ENCODE measurements at regions not wholly inside any gene's neighbourhood (a gene's known extent, or its start where the extent isn't known, plus 50 kb on each side); places are given as distances from the start of the nearest gene placed in this dataset.

DNA sequence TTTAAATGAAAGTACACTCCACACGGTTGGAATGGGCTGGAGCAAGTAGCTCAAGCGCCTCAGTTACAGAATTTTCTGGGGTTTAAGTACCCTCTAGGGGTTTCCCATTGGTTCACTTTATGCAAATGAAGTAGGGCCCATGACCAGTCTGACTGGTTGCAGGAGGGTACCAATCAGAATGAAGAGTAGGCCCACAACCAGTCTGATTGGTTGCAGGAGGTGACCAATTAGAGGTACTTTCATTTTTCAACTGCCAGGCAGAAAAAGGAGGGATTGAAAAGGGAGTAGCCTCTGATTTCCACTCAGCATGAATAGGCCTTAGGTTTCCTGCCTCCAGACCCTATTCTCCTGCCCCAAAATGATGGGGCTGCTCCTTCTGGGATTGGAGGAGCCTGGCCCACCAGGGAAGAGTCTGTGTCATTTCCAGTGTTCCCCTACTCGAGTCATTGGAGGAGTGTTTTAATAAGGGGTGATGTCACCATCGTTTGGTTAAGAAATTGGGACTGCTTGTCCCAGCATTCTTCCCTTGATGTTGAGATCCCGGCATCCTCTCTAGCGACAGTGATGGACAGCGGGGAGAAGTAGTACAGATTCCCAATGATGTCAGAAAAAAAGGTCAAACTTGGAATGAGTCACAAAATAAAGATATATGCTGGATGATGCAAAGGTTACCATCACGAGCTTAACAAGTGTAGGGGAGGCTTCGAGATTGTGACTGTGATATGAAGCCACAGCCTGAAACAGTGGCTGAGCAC lies 210.4 kb downstream of the SH3BP4 start:
- ATAC-seq (no peak), DNase-seq (no peak)
- Mint-ChIP-seq H3K4me1 (peaks cover 0 to 2% (median 0%) of the 10 kb centered on the region in 4 donors), H3K4me3 (no peak overlapping the region), H3K36me3 (peaks cover 0 to 2% (median 0%) of the 10 kb centered on the region in 3 donors), H3K27ac (no peak overlapping the region), H3K27me3 (peaks cover 17 to 38% (median 21%) of the 10 kb centered on the region in 5 donors), H3K9me3 (no peaks in the 10 kb centered on the region)
- POLR2A ChIA-PET: no interaction called here

DNA sequence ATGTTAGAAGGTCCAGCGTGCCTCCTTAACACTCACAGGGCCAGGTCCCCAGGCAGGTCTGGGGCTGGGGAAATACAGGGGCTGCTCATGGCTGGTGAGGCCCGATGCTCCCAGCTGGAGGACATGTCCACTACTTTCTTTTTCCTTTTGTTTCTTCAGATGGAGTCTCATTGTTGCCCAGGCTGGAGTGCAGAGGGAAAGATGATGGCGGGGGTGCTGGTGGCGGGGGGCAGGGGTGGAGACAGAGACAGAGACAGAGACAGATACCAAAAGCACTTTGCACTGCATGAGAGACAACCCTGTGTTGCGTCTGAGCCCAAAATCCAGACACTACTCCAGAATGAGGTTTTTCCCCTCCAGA lies 211.0 kb downstream of the SH3BP4 start:
- POLR2A ChIA-PET: no interaction called here
- no peak for ATAC-seq
- H3K36me3 Mint-ChIP-seq: peaks cover 0 to 2% (median 0%) of the 10 kb centered on the region in 3 donors

DNA sequence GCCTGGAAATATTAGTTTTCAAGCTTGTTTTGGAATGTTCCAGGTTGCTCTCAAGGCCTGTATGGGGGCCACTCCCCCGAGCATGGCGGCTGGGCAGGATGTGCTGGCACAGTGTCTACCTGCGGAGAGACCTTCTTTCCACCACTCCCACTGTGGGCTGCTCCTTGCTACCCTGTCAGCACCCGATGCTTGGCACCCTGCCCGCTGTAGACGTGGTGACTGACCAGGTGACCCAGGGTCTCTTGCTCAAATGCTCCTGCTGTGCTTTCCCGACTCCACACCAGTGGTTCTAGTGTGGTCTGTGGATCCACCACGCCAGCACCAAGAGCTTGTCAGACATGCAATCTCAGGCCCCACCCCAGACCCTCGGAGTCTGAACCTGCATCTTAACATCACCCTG lies 213.3 kb downstream of the SH3BP4 start:
- H3K9me3 Mint-ChIP-seq: peaks cover 0 to 13% (median 0%) of the 10 kb centered on the region in 9 donors
- ATAC-seq (no peak), DNase-seq (no peak)
- H3K4me3 Mint-ChIP-seq: no peak overlapping the region
- H3K27ac Mint-ChIP-seq: no peak overlapping the region
- H3K27me3 Mint-ChIP-seq: peaks cover 10 to 26% (median 15%) of the 10 kb centered on the region in 5 donors
- peaks cover 0 to 2% (median 0%) of the 10 kb centered on the region in 4 donors for H3K4me1 Mint-ChIP-seq
- no peaks in the 10 kb centered on the region for H3K36me3 Mint-ChIP-seq
- POLR2A ChIA-PET: no interaction called here

More for the DNA sequence above, 211.0 kb downstream of the SH3BP4 start:
- Mint-ChIP-seq H3K27me3 (peaks cover 17 to 38% (median 21%) of the 10 kb centered on the region in 5 donors), H3K4me3 (no peak overlapping the region), H3K27ac (no peak overlapping the region), H3K4me1 (peaks cover 0 to 2% (median 0%) of the 10 kb centered on the region in 4 donors), H3K9me3 (no peaks in the 10 kb centered on the region)
- no peak for DNase-seq

DNA sequence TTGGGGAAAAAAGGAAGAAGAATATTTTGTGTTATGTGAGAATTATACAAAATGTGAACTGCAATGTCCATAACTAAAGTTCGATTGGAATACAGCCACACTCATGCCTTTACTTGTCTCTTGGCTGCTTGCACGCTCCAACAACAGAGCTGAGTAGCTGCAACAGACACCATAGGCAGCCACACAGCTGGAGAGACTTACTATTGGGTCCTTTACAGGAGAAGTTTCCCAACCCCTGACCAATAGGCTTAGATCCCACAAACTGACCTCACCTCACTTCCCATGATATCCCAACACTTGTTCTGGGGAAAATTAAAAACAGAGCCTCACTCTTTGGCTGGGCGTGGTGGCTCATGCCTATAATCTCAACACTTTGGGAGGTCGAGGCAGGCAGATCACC lies 213.8 kb downstream of the SH3BP4 start:
- no peak overlapping the region for H3K4me3 Mint-ChIP-seq
- DNase-seq: no peak
- no peak for ATAC-seq
- peaks cover 0 to 2% (median 0%) of the 10 kb centered on the region in 4 donors for H3K4me1 Mint-ChIP-seq
- H3K36me3 Mint-ChIP-seq: no peaks in the 10 kb centered on the region
- H3K9me3 Mint-ChIP-seq: peaks cover 0 to 13% (median 0%) of the 10 kb centered on the region in 9 donors
- H3K27ac Mint-ChIP-seq: peak overlapping the region in 1 of 10 donors; percentile 57
- peaks cover 10 to 21% (median 13%) of the 10 kb centered on the region in 5 donors for H3K27me3 Mint-ChIP-seq
- POLR2A ChIA-PET: no interaction called here

DNA sequence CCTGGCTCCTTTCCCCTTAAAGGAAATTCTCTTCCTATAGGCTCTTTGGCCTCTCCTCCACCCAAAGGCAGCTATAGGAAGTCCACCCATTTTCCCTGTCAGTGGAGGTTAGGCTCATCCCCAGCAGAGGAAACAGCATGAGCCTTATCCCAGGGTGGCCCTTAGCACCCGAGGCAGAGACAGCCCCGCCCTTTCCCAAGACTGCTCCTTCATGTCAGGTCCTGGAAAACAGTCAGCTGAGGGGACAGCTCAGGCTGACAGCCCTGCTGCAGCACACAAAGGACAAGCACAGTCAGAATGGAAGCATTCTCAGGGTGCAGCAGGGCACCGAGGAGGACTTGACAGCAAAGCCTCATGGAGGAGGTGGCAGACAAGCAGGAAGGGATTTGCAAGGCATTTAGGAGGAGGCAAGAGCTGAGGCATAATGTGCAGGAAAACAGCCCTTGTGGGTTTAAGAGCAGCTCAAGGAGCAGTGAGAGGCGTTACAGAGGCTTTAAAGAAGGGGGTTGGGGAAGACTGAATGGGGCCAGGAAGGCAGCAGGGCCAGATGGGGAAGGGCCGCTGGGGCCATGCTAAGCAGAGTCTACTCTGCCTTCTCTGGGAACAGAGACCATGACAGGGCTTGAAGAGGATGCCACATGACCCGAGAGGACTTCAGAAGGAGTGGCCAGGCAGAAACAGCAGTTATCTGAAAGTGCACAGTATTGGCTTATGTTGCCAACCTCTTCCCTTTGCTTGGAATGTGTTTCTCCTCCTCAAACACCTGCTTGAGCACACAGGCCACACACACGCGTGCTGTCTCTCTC lies 216.6 kb downstream of the SH3BP4 start:
- no peaks in the 10 kb centered on the region for H3K36me3 Mint-ChIP-seq
- H3K4me3 Mint-ChIP-seq: no peak overlapping the region
- POLR2A ChIA-PET: no interaction called here
- H3K27me3 Mint-ChIP-seq: peaks cover 5 to 16% (median 13%) of the 10 kb centered on the region in 5 donors
- H3K27ac Mint-ChIP-seq: peak overlapping the region in 1 of 10 donors; percentile 53
- no peak for DNase-seq
- H3K9me3 Mint-ChIP-seq: peaks cover 0 to 13% (median 0%) of the 10 kb centered on the region in 9 donors
- H3K4me1 Mint-ChIP-seq: no peaks in the 10 kb centered on the region
- no peak for ATAC-seq

DNA sequence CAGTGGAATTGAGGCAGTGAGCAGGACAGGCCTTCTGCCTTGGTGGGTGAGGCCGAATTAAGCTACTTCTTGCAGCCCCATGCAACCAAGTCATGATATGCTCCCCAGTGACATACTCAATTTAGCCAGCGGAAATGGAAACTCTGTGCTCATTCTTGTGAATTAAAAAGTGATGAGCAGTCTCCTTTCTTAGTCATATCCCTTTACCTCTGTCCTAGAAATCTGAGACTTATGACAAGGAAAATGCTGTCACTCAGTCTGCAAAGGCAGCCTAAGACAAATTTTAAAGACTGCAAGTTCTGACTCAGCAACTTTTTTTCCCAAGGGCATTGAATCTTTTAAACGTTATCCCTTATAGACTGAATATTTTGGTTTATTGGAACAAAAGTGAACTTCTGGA lies 218.2 kb downstream of the SH3BP4 start:
- no peaks in the 10 kb centered on the region for H3K36me3 Mint-ChIP-seq
- H3K9me3 Mint-ChIP-seq: peaks cover 0 to 13% (median 0%) of the 10 kb centered on the region in 9 donors
- no peak overlapping the region for H3K27ac Mint-ChIP-seq
- H3K4me1 Mint-ChIP-seq: no peaks in the 10 kb centered on the region
- DNase-seq (no peak), ATAC-seq (no peak)
- H3K27me3 Mint-ChIP-seq: peaks cover 7 to 29% (median 25%) of the 10 kb centered on the region in 5 donors
- POLR2A ChIA-PET: no interaction called here
- no peak overlapping the region for H3K4me3 Mint-ChIP-seq

DNA sequence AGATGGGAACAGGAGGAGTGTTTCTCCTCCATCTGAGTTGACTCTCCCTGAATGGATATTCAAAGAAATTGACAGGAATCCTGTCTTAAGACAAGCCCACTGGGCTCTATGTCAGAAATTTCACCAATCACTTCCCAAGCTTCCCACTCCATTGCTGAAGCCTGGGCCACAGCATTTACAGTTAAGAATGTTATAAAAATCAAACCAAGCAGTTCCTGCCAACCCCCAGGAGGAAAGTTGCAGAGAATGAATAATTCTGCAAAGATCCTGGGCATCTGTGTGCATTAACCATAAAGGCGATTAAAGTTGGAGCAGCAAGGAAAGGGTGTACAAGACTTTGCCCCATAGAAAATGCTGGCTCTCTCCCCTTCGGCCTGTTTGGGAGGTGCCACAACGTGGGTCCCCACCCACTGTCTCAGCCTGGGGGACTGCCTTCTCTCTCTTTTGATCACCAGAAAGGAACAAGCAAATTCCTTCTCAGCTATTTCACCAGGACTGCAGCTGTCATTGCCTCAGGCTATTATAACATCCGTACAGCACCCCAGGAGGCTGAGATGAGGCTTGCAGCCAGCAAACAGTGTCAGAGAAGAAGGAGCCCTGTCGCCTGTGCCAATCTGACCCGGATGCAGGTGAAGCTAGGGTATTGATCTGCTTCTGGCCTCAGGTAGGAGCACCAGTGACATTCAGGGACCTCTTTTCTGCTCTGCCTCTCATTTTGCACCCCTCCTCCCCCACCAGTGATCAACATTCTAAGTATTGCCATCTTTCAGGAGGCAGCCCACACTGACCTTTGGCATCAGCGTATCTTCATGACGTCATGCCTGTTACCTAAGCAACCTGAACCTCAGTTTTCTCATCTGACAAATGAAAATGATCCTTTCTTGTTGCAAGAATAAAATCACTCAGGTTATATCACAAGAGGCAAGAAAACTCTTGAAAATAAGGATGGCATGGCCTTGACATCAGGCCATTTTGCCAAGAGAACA lies 219.0 kb downstream of the SH3BP4 start:
- Mint-ChIP-seq H3K27me3 (peaks cover 8 to 31% (median 26%) of the 10 kb centered on the region in 5 donors), H3K36me3 (no peaks in the 10 kb centered on the region)
- POLR2A ChIA-PET: no interaction called here

DNA sequence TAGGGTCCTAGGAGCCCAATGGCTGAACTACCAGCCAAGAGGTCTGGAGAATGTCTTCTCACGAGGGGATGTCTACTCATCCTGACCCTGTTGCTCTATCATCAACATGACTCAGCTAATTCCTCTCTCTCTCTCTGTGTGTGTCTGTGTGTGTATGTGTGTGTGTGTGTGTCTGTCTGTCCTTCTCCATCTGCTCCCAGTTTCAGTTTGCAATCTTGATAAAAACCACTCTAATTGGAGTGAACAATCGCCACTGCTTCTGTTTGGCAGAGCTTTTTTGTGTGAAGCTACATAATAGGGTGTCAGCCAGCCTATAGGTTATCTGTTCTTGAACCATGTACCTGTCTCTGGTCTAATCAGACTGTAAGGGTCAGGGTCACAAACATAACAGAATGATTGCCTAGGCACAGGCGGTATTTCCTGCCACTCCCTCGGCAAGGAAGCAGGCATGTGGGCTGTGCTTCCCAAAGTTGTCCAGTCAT lies 219.8 kb downstream of the SH3BP4 start:
- Mint-ChIP-seq H3K27ac (no peak overlapping the region), H3K4me3 (no peak overlapping the region), H3K27me3 (peaks cover 8 to 31% (median 25%) of the 10 kb centered on the region in 5 donors), H3K9me3 (peaks cover 0 to 13% (median 0%) of the 10 kb centered on the region in 9 donors), H3K36me3 (no peaks in the 10 kb centered on the region), H3K4me1 (no peaks in the 10 kb centered on the region)
- POLR2A ChIA-PET: no interaction called here
- DNase-seq (no peak), ATAC-seq (no peak)

More for the DNA sequence above, 219.0 kb downstream of the SH3BP4 start:
- H3K4me3 Mint-ChIP-seq: no peak overlapping the region
- ATAC-seq (no peak), DNase-seq (no peak)
- H3K4me1 Mint-ChIP-seq: no peaks in the 10 kb centered on the region
- no peak overlapping the region for H3K27ac Mint-ChIP-seq
- H3K9me3 Mint-ChIP-seq: peaks cover 0 to 13% (median 0%) of the 10 kb centered on the region in 9 donors

DNA sequence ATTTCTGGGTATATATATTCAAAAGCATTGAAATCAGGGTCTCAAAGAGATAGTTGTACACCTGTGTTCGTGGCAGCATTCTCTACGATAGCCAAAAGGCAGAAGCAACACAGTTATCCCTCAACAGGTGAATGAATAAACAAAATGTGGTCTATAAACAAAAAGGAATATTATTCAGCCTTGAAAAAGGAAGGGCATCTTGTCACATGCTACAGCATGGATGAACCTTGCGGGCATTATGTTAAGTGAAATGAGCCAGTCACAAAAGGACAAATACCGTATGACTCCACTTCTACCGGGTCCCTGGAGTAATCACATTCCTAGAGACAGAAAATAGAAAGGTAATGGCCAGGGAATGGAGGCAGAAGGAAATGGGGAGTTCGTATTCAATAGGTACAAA lies 228.8 kb downstream of the SH3BP4 start:
- Mint-ChIP-seq H3K4me3 (no peak overlapping the region), H3K27me3 (peaks cover 8 to 32% (median 20%) of the 10 kb centered on the region in 5 donors), H3K4me1 (peaks cover 0 to 2% (median 0%) of the 10 kb centered on the region in 4 donors), H3K27ac (no peak overlapping the region), H3K9me3 (peaks cover 0 to 7% (median 0%) of the 10 kb centered on the region in 9 donors), H3K36me3 (no peaks in the 10 kb centered on the region)
- DNase-seq (no peak), ATAC-seq (no peak)
- POLR2A ChIA-PET: no interaction called here

DNA sequence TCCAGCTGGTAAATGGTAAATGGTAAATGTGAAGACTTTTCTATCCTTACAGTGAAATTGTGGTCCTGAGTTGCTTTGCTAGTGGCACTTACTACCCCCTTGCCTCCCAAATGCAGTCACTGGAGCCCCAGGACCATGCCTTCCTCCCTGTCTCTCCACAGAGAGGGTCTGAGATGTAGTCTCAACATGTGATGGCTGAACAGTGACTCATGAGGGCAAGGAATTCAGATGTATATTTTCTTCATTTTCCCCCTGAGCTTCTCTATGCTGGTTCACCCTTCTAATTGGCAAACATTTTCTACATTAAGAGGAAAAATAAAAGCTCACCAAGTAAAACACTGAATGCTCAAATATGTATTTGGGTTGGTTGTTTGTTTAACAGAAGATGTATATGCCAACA lies 232.0 kb downstream of the SH3BP4 start:
- Mint-ChIP-seq H3K27ac (no peak overlapping the region), H3K27me3 (peaks cover 6 to 29% (median 18%) of the 10 kb centered on the region in 5 donors), H3K4me1 (peaks cover 0 to 2% (median 0%) of the 10 kb centered on the region in 4 donors), H3K9me3 (peaks cover 0 to 7% (median 0%) of the 10 kb centered on the region in 9 donors), H3K4me3 (no peak overlapping the region), H3K36me3 (no peaks in the 10 kb centered on the region)
- no peak for ATAC-seq
- POLR2A ChIA-PET: no interaction called here
- DNase-seq: no peak

DNA sequence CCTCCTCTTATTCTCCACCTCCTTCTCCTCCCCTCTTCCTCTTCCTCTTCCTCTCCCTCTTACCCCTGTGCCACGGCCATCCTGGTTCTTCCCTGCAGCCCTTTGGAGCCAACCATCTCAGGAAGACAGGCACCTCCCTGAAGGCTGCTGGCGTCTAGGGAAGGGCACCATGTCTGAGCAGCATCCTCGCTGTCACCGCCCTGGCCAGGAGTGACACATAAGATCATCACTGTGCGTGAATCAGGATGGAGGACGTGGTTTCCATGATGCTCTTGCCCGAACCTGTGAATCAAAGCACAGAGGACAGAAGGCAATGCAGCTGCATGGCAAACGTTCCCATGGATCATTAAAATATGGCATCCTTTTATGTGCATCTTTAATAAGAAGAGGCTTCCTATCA lies 236.0 kb downstream of the SH3BP4 start:
- ATAC-seq: no peak
- Mint-ChIP-seq H3K9me3 (peaks cover 0 to 3% (median 0%) of the 10 kb centered on the region in 9 donors), H3K27ac (no peak overlapping the region), H3K36me3 (no peaks in the 10 kb centered on the region), H3K4me3 (no peak overlapping the region), H3K4me1 (no peaks in the 10 kb centered on the region), H3K27me3 (peaks cover 5 to 20% (median 11%) of the 10 kb centered on the region in 5 donors)
- POLR2A ChIA-PET: no interaction called here
- DNase-seq: peak in 1 of 10 donors; percentile 38

DNA sequence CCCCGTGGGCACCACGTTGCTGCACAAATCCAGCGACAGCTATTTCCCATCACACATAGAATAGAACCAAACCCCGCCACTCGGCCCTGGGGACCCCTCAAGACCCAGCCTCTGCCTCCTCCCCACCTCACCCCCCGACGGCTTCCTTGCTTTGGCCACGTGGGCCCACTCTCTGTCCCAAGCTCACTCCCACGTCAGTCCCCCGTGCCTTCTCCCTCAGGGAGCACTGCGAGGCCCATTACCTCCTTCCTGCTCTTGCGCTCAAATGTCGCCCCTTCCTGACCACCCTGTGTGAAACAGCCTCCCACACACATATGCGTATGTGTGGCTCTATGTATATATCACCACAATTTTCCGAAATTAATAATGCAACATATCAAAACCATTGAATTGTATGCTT lies 239.7 kb downstream of the SH3BP4 start:
- no peak overlapping the region for H3K27ac Mint-ChIP-seq
- no peak for DNase-seq
- no peaks in the 10 kb centered on the region for H3K36me3 Mint-ChIP-seq
- no peaks in the 10 kb centered on the region for H3K4me1 Mint-ChIP-seq
- H3K4me3 Mint-ChIP-seq: no peak overlapping the region
- POLR2A ChIA-PET: no interaction called here
- peaks cover 5 to 28% (median 17%) of the 10 kb centered on the region in 5 donors for H3K27me3 Mint-ChIP-seq
- no peak for ATAC-seq
- peaks cover 0 to 3% (median 0%) of the 10 kb centered on the region in 9 donors for H3K9me3 Mint-ChIP-seq

Measured in naive thymus-derived CD8-positive, alpha-beta T cell (primary cell).